B cell (primary cell): ENCODE measurements at regions not wholly inside any gene's neighbourhood (a gene's known extent, or its start where the extent isn't known, plus 50 kb on each side); places are given as distances from the start of the nearest gene placed in this dataset.

Experiments
- ATAC-seq: fragments of 200-7000 bp; cut with Tn5 transposase; one replicate; pipeline ENCODE4 v1.10.0; 2021; ENCODE audit warnings: low read depth, mild to moderate bottlenecking, moderate number of reproducible peaks, moderate library complexity
- CTCF ChIA-PET: fragments of 350-600 bp; sonication (Branson Sonifier 250); formaldehyde crosslinking; loops from one replicate; lab custom pipeline; 2021; ENCODE audit warnings: antibody characterized with exemption, inconsistent platforms; lab: Charles Lee
- POLR2A ChIA-PET: fragments of 350-600 bp; sonication (Branson Sonifier 250); formaldehyde crosslinking; loops from one replicate; lab custom pipeline; 2021; ENCODE audit warnings: antibody characterized with exemption; lab: Charles Lee
- DNase-seq: peaks from one replicate; pipeline ENCODE4 v3.0.0; 2013
- H2AFZ ChIP-seq: 2 replicates; pipeline ENCODE4 v1.6.1; 2012; ENCODE audit warnings: mild to moderate bottlenecking, low read depth, low read length; ENCODE audit not compliant: insufficient read depth, poor library complexity, severe bottlenecking
- H3K27ac ChIP-seq, 2 donors: 1 replicate in 1 of 2; 2 replicates in 1 of 2; pipeline ENCODE4 v1.5.1; 2012 to 2013; ENCODE audit warnings: low read length in 2 of 2, mild to moderate bottlenecking in 2 of 2, moderate library complexity in 1 of 2
- H3K27me3 ChIP-seq, 4 experiments: fragments of 200-600 bp in 1 of 4; sonication (generic) in 1 of 4; replicated peaks in 1 of 4; 1 replicate in 2 of 4; 2 replicates in 2 of 4; pipeline versions ENCODE4 v1.6.1 to v1.7.0; 2013 to 2016; ENCODE audit warnings: low read length in 3 of 4, mild to moderate bottlenecking in 2 of 4, mixed read lengths in 1 of 4, moderate library complexity in 1 of 4; ENCODE audit not compliant: insufficient read depth in 4 of 4, control insufficient read depth in 3 of 4; ENCODE audit errors: control extremely low read depth in 1 of 4
- H3K36me3 ChIP-seq, 2 experiments: replicated peaks in 1 of 2; 1 replicate in 1 of 2; 2 replicates in 1 of 2; pipeline versions ENCODE4 v1.6.1 to v1.7.1; 2013; ENCODE audit warnings: low read length in 1 of 2; ENCODE audit not compliant: insufficient read depth in 2 of 2, control insufficient read depth in 1 of 2; ENCODE audit errors: control extremely low read depth in 1 of 2, extremely low read depth in 1 of 2
- H3K4me1 ChIP-seq, 2 donors: fragments of 200-600 bp in 1 of 2; sonication (generic) in 1 of 2; 1 replicate in 1 of 2; 2 replicates in 1 of 2; pipeline versions ENCODE4 v1.5.1 to v1.6.1; 2013 to 2017; ENCODE audit warnings: low read length in 2 of 2; ENCODE audit not compliant: control insufficient read depth in 2 of 2, insufficient read depth in 2 of 2
- H3K4me2 ChIP-seq: replicated peaks from 2 replicates; pipeline ENCODE3; 2012; ENCODE audit warnings: mild to moderate bottlenecking, low read depth, low read length; ENCODE audit not compliant: poor library complexity, severe bottlenecking
- H3K4me3 ChIP-seq, 5 experiments: fragments of 200-600 bp in 1 of 5; sonication (generic) in 1 of 5; 1 replicate in 3 of 5; 2 replicates in 2 of 5; pipeline versions ENCODE4 v1.5.1 to v1.7.0; 2011 to 2016; ENCODE audit warnings: low read length in 4 of 5, mild to moderate bottlenecking in 4 of 5, low read depth in 2 of 5, control low read depth in 1 of 5, moderate library complexity in 1 of 5; ENCODE audit not compliant: insufficient read depth in 1 of 5; ENCODE audit errors: control extremely low read depth in 1 of 5, extremely low read depth in 1 of 5
- H3K79me2 ChIP-seq: fragments of 200-600 bp; sonication (generic); one replicate; pipeline ENCODE4 v1.6.0; 2016; ENCODE audit warnings: low read length; ENCODE audit not compliant: control insufficient read depth, insufficient read depth
- H3K9ac ChIP-seq: fragments of 200-600 bp; sonication (generic); 2 replicates; pipeline ENCODE4 v1.6.1; 2017; ENCODE audit warnings: mild to moderate bottlenecking, low read length, moderate library complexity
- H3K9me3 ChIP-seq, 3 donors: one replicate each; pipeline versions ENCODE4 v1.6.1 to v1.7.1; 2013; ENCODE audit warnings: low read length in 2 of 3; ENCODE audit not compliant: control insufficient read depth in 2 of 3, insufficient read depth in 1 of 3; ENCODE audit errors: control extremely low read depth in 1 of 3
- H4K20me1 ChIP-seq: 2 replicates; pipeline ENCODE4 v1.6.0; 2012; ENCODE audit warnings: mild to moderate bottlenecking, low read length; ENCODE audit not compliant: insufficient read depth, control insufficient read depth, poor library complexity, severe bottlenecking
- H3K27ac Mint-ChIP-seq: one replicate; pipeline ENCODE4 v1.8.0; 2021; ENCODE audit warnings: mixed read lengths
- H3K27me3 Mint-ChIP-seq: one replicate; pipeline ENCODE4 v1.8.0; 2021; ENCODE audit warnings: mixed read lengths
- H3K4me1 Mint-ChIP-seq: one replicate; pipeline ENCODE4 v1.8.0; 2021; ENCODE audit warnings: mixed read lengths
- H3K4me3 Mint-ChIP-seq: one replicate; pipeline ENCODE4 v1.8.0; 2021; ENCODE audit warnings: mixed read lengths
- H3K9me3 Mint-ChIP-seq: one replicate; pipeline ENCODE4 v1.8.0; 2022; ENCODE audit warnings: mixed read lengths; ENCODE audit not compliant: insufficient read depth
- EZH2 ChIP-seq: IDR thresholded peaks from 2 replicates; pipeline ENCODE4 v1.6.1; 2012; ENCODE audit warnings: borderline replicate concordance, low read depth, mild to moderate bottlenecking, moderate library complexity, low read length; ENCODE audit not compliant: insufficient read depth, poor library complexity, severe bottlenecking
- WGBS: methylation state at CpG from one replicate; pipeline ENCODE4 v1.1.5; 2013; ENCODE audit warnings: missing lambda C conversion rate; ENCODE audit not compliant: insufficient coverage; 5-methylcytosine and 5-hydroxymethylcytosine counted together
- intact Hi-C: fragments of 100-400 bp; cut with micrococcal nuclease; formaldehyde crosslinking; loops from one replicate; pipeline ENCODE4 v1.10.0; 2022
- TF ChIP-seq, protein P1 (sequence below): fragments of 200-600 bp; IDR thresholded peaks from one replicate; pipeline ENCODE4 v1.8.0; 2022; ENCODE audit warnings: antibody characterized with exemption, mild to moderate bottlenecking

DNA sequence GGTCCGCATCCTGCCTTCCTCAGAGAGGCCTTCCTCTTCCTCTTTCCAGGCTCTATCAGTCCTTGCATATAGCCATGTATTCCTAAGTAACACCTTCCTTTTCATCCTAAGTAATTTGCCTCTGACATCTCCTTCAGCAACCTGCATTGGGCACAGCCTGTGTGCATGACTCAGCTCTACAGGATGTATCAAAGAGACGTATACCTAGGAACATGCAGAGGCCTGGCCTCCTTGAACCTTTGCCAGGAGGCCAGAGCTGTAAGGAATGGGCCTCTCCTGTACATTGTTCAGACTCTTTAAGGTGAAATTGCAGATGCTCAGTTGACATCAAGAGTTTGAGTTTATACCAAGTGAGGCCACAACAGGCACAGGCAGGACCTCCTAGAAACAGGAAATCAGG, 76.0 kb upstream of the CELF4 start:
- CTCF ChIA-PET, result no interaction called here
- TF ChIP-seq, protein P1, sequence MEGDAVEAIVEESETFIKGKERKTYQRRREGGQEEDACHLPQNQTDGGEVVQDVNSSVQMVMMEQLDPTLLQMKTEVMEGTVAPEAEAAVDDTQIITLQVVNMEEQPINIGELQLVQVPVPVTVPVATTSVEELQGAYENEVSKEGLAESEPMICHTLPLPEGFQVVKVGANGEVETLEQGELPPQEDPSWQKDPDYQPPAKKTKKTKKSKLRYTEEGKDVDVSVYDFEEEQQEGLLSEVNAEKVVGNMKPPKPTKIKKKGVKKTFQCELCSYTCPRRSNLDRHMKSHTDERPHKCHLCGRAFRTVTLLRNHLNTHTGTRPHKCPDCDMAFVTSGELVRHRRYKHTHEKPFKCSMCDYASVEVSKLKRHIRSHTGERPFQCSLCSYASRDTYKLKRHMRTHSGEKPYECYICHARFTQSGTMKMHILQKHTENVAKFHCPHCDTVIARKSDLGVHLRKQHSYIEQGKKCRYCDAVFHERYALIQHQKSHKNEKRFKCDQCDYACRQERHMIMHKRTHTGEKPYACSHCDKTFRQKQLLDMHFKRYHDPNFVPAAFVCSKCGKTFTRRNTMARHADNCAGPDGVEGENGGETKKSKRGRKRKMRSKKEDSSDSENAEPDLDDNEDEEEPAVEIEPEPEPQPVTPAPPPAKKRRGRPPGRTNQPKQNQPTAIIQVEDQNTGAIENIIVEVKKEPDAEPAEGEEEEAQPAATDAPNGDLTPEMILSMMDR, result no peak
- TF ChIP-seq EZH2, result no peak
- Mint-ChIP-seq H3K27ac (no peak overlapping the region), H3K27me3 (no peaks in the 10 kb centered on the region), H3K4me1 (no peaks in the 10 kb centered on the region), H3K4me3 (no peak overlapping the region), H3K9me3 (peaks cover 6% of the 10 kb centered on the region)
- Histone ChIP-seq H4K20me1 (no peaks in the 10 kb centered on the region), H3K36me3 (no peaks in the 10 kb centered on the region), H3K4me2 (no peak overlapping the region), H2AFZ (no peak overlapping the region), H3K4me3 (no peak overlapping the region), H3K27me3 (no peaks in the 10 kb centered on the region), H3K9me3 (peaks cover 5 to 12% (median 9%) of the 10 kb centered on the region in 3 donors), H3K9ac (no peak overlapping the region), H3K79me2 (no peaks in the 10 kb centered on the region), H3K27ac (no peak overlapping the region), H3K4me1 (no peaks in the 10 kb centered on the region)
- POLR2A ChIA-PET, result no interaction called here
- DNase-seq (no peak), ATAC-seq (no peak)
- intact Hi-C loops, result no loop called here
- WGBS, result 73% methylated on average over 1 of the region's 2 CpGs

DNA sequence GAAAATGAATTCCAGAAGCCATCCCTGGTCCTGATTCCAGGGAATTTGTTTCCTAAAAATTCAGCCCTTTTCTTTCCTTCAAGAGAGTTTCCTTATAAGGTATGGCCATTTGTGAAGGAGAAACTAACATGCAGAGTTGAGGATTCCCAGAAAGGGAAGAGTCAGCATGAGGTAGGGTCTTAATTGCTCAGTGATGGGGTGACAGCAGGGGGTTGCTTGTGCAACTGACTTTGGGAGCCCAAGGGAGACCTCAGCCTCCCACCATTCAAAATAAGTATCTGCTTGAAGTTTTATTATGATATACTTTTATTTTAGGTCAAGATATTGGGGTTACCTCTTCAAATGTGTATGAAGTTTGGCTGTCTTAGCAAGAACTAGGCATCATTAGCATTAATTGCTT, 74.9 kb upstream of the CELF4 start:
- Mint-ChIP-seq H3K27me3 (no peaks in the 10 kb centered on the region), H3K9me3 (peaks cover 3% of the 10 kb centered on the region), H3K27ac (no peak overlapping the region), H3K4me3 (no peak overlapping the region), H3K4me1 (no peaks in the 10 kb centered on the region)
- intact Hi-C loops, result no loop called here
- DNase-seq (no peak), ATAC-seq (no peak)
- no peak overlapping the region for H3K4me3 ChIP-seq
- H3K4me1 ChIP-seq, result no peaks in the 10 kb centered on the region
- no peaks in the 10 kb centered on the region for H3K36me3 ChIP-seq
- no peak overlapping the region for H3K4me2 ChIP-seq
- H3K79me2 ChIP-seq, result no peaks in the 10 kb centered on the region
- H2AFZ ChIP-seq, result no peak overlapping the region
- no peak for TF ChIP-seq EZH2
- TF ChIP-seq, protein P1, result no peak
- ChIA-PET CTCF (no interaction called here), POLR2A (no interaction called here)
- no peak overlapping the region for H3K27ac ChIP-seq
- no peaks in the 10 kb centered on the region for H4K20me1 ChIP-seq
- H3K9ac ChIP-seq, result no peak overlapping the region
- H3K27me3 ChIP-seq, result no peaks in the 10 kb centered on the region
- H3K9me3 ChIP-seq, result peaks cover 4 to 12% (median 9%) of the 10 kb centered on the region in 3 donors
